Epithelial cell of esophagus (primary cell): ENCODE measurements at regions not wholly inside any gene's neighbourhood (a gene's known extent, or its start where the extent isn't known, plus 50 kb on each side); places are given as distances from the start of the nearest gene placed in this dataset.

Experiments used
- DNase-seq: peaks from one replicate; pipeline ENCODE4 v3.0.0; 2010; ENCODE audit warnings: low read depth
- H3K4me3 ChIP-seq: 2 replicates; pipeline ENCODE4 v1.5.1; 2011; ENCODE audit warnings: mild to moderate bottlenecking, low read length, control low read depth
- TF ChIP-seq, protein P1 (sequence below): IDR thresholded peaks from 2 replicates; pipeline ENCODE4 v1.5.1; 2011; ENCODE audit warnings: low read depth, mild to moderate bottlenecking, low read length, control low read depth, inconsistent platforms; ENCODE audit not compliant: insufficient read depth; ENCODE audit errors: missing control alignments

- DNase-seq, result peak; percentile 36
- no peak overlapping the region for H3K4me3 ChIP-seq
- TF ChIP-seq, protein P1, sequence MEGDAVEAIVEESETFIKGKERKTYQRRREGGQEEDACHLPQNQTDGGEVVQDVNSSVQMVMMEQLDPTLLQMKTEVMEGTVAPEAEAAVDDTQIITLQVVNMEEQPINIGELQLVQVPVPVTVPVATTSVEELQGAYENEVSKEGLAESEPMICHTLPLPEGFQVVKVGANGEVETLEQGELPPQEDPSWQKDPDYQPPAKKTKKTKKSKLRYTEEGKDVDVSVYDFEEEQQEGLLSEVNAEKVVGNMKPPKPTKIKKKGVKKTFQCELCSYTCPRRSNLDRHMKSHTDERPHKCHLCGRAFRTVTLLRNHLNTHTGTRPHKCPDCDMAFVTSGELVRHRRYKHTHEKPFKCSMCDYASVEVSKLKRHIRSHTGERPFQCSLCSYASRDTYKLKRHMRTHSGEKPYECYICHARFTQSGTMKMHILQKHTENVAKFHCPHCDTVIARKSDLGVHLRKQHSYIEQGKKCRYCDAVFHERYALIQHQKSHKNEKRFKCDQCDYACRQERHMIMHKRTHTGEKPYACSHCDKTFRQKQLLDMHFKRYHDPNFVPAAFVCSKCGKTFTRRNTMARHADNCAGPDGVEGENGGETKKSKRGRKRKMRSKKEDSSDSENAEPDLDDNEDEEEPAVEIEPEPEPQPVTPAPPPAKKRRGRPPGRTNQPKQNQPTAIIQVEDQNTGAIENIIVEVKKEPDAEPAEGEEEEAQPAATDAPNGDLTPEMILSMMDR, result peak; percentile 35
Measured at GRCh38 chr1:34547046-34547674, 207.7 kb upstream of the GJB5 start.

- TF ChIP-seq, protein P1, result no peak
- no peak overlapping the region for H3K4me3 ChIP-seq
- peak; percentile 21 for DNase-seq
Measured at GRCh38 chr1:34549199-34549598, 205.6 kb upstream of the GJB5 start.

GRCh38 chr1:34578306-34578705, 176.5 kb upstream of the GJB5 start:
- TF ChIP-seq, protein P1, result no peak
- H3K4me3 ChIP-seq, result no peak overlapping the region
- DNase-seq, result no peak

GRCh38 chr1:34582356-34582755, 172.5 kb upstream of the GJB5 start:
- no peak for DNase-seq
- no peak overlapping the region for H3K4me3 ChIP-seq
- TF ChIP-seq, protein P1, result no peak

DNA sequence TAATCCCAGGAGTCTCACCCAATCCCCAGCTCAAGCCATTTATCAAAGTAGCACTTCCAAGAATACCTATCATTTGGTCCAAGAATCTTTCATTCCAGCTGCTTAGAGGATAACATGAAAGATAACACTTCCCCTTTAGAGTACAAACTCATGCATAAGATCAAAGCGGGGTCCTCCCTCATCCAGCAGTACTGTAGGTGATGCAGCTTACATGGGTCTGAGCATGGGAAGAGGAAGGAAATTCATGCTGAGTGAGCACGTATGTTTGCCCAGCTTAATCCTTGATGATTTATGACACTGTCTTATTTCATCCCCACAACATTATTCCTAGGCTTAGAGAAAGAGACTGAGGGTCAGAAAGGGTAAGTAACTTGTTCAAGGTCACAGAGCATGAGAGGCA, 167.1 kb upstream of the GJB5 start:
- no peak overlapping the region for H3K4me3 ChIP-seq
- DNase-seq, result no peak
- TF ChIP-seq, protein P1, result no peak

DNA sequence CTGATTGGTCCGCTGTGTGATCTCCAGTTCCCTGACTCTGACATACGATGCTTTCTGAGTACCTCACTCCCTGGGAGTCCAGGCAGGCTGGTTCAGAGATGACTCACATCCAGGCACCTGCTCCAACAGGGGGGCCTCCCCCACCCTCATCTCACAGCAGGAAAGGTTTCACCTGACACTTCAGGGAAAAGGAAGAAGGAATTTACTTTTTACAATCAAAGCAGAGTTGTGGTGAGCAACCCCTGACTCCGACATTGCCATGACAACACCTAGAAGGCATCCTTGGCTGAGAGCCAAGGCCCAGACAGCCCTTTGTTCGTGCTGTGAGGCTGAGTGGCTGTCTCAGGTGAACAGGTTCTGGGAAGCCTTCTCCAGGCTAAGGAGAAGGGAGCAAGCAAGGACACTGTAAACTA, 164.6 kb upstream of the GJB5 start:
- H3K4me3 ChIP-seq, result no peak overlapping the region
- peak; percentile 47 for DNase-seq
- TF ChIP-seq, protein P1, result no peak

GRCh38 chr1:34591751-34592629, 162.9 kb upstream of the GJB5 start:
- TF ChIP-seq, protein P1, result no peak
- no peak for DNase-seq
- no peak overlapping the region for H3K4me3 ChIP-seq
